SK-N-SH (cell line): ENCODE measurements at regions not wholly inside any gene's neighbourhood (a gene's known extent, or its start where the extent isn't known, plus 50 kb on each side); places are given as distances from the start of the nearest gene placed in this dataset.

Source experiments
- CTCF ChIA-PET: fragments of 300-600, 350-600 bp; formaldehyde crosslinking; extraction: SDS; loops from one replicate; lab custom pipeline; 2021; lab: Yijun Ruan, JAX
- POLR2A ChIA-PET: fragments of 350-600 bp; sonication (Branson Sonifier 250); formaldehyde crosslinking; extraction: SDS; loops from one replicate; lab custom pipeline; 2020; ENCODE audit warnings: antibody characterized with exemption, inconsistent platforms; lab: Yijun Ruan, JAX
- DNase-seq: peaks from one replicate; pipeline ENCODE4 v3.0.0; 2012
- H2AFZ ChIP-seq: fragments of 200-600 bp; sonication (generic); 2 replicates; pipeline ENCODE4 v1.8.1; 2016; ENCODE audit warnings: antibody characterized with exemption, mild to moderate bottlenecking, low read depth
- H3F3A ChIP-seq: fragments of 200-600 bp; sonication (generic); replicated peaks from 2 replicates; pipeline ENCODE3; 2016; ENCODE audit warnings: antibody characterized with exemption, mild to moderate bottlenecking; ENCODE audit not compliant: insufficient read depth
- H3K27ac ChIP-seq, 2 experiments: fragments of 200-500 bp in 1 of 2; fragments of 200-600 bp in 1 of 2; sonication (Bioruptor generic) in 1 of 2; sonication (generic), shearing (Covaris generic) in 1 of 2; 2 replicates each; pipeline versions ENCODE4 v1.5.1 to v1.6.1; 2014 to 2016; ENCODE audit warnings: low read depth in 2 of 2, inconsistent platforms in 1 of 2, low read length in 1 of 2, mild to moderate bottlenecking in 1 of 2, mixed read lengths in 1 of 2
- H3K27me3 ChIP-seq: fragments of 200-600 bp; sonication (generic), shearing (Covaris generic); 2 replicates; pipeline ENCODE4 v1.6.1; 2016; ENCODE audit warnings: mixed run types; ENCODE audit not compliant: insufficient read depth
- H3K36me3 ChIP-seq, 2 experiments: fragments of 200-500 bp in 1 of 2; fragments of 200-600 bp in 1 of 2; sonication (Bioruptor generic) in 1 of 2; sonication (generic) in 1 of 2; replicated peaks in 1 of 2; 2 replicates each; pipeline versions ENCODE3 to v1.5.1; 2014 to 2016; ENCODE audit warnings: low read length in 1 of 2, mild to moderate bottlenecking in 1 of 2; ENCODE audit not compliant: insufficient read depth in 2 of 2, control insufficient read depth in 1 of 2
- H3K4me1 ChIP-seq, 2 experiments: fragments of 200-500 bp in 1 of 2; fragments of 200-600 bp in 1 of 2; sonication (Bioruptor generic) in 1 of 2; sonication (generic), shearing (Covaris generic) in 1 of 2; 2 replicates each; pipeline versions ENCODE4 v1.5.1 to v1.6.1; 2014 to 2016; ENCODE audit warnings: low read depth in 1 of 2, low read length in 1 of 2, mixed run types in 1 of 2; ENCODE audit not compliant: insufficient read depth in 2 of 2, control insufficient read depth in 1 of 2
- H3K4me2 ChIP-seq: fragments of 200-600 bp; sonication (generic), shearing (Covaris generic); 2 replicates; pipeline ENCODE4 v1.6.1; 2017; ENCODE audit warnings: mixed run types
- H3K4me3 ChIP-seq, 2 experiments: fragments of 200-500 bp in 1 of 2; fragments of 200-600 bp in 1 of 2; sonication (Bioruptor generic) in 1 of 2; sonication (generic), shearing (Covaris generic) in 1 of 2; 2 replicates each; pipeline versions ENCODE4 v1.5.1 to v1.8.1; 2014 to 2016; ENCODE audit warnings: low read depth in 2 of 2, inconsistent platforms in 1 of 2, low read length in 1 of 2, mild to moderate bottlenecking in 1 of 2, mixed read lengths in 1 of 2, moderate library complexity in 1 of 2
- H3K79me2 ChIP-seq: fragments of 200-600 bp; sonication (generic); 2 replicates; pipeline ENCODE4 v1.8.1; 2017; ENCODE audit warnings: mild to moderate bottlenecking; ENCODE audit not compliant: insufficient read depth
- H3K9ac ChIP-seq: fragments of 200-600 bp; sonication (generic); 2 replicates; pipeline ENCODE4 v1.6.1; 2017; ENCODE audit warnings: mixed run types
- H3K9me2 ChIP-seq: fragments of 200-600 bp; sonication (generic); 2 replicates; pipeline ENCODE4 v1.6.1; 2017; ENCODE audit warnings: mixed run types
- H3K9me3 ChIP-seq: fragments of 200-600 bp; sonication (generic); 2 replicates; pipeline ENCODE4 v1.6.1; 2017; ENCODE audit warnings: mixed run types, mild to moderate bottlenecking, moderate library complexity
- H4K20me1 ChIP-seq: fragments of 200-600 bp; sonication (generic); 2 replicates; pipeline ENCODE4 v1.6.1; 2017; ENCODE audit warnings: mild to moderate bottlenecking, mixed run types; ENCODE audit not compliant: insufficient read depth
- ELF1 ChIP-seq: IDR thresholded peaks from 2 replicates; pipeline ENCODE4 v1.4.0; 2012
- FOSL2 ChIP-seq: IDR thresholded peaks from 2 replicates; pipeline ENCODE4 v1.4.0; 2012; ENCODE audit warnings: low read depth, mild to moderate bottlenecking, moderate library complexity, borderline replicate concordance
- FOXJ3 ChIP-seq: sonication (generic); formaldehyde crosslinking; IDR thresholded peaks from 2 replicates; pipeline ENCODE4 v1.5.1; 2020; ENCODE audit warnings: mild to moderate bottlenecking, missing genetic modification reagents
- FOXM1 ChIP-seq: IDR thresholded peaks from 2 replicates; pipeline ENCODE4 v1.4.0; 2012; ENCODE audit warnings: low read depth, mild to moderate bottlenecking
- GABPA ChIP-seq: IDR thresholded peaks from 2 replicates; pipeline ENCODE4 v1.4.0; 2012; ENCODE audit warnings: low read depth, mild to moderate bottlenecking
- GATA2 ChIP-seq: sonication (generic); formaldehyde crosslinking; IDR thresholded peaks from 2 replicates; pipeline ENCODE4 v1.5.0; 2020; ENCODE audit warnings: mild to moderate bottlenecking, missing genetic modification reagents
- JUND ChIP-seq: IDR thresholded peaks from 2 replicates; pipeline ENCODE4 v1.4.0; 2012
- MEF2A ChIP-seq: IDR thresholded peaks from 2 replicates; pipeline ENCODE4 v1.4.0; 2012; ENCODE audit warnings: low read depth, borderline replicate concordance
- MXI1 ChIP-seq: IDR thresholded peaks from 2 replicates; pipeline ENCODE4 v1.6.1; 2012; ENCODE audit warnings: mild to moderate bottlenecking, low read depth, low read length, improper control_type of control experiment
- NRF1 ChIP-seq: IDR thresholded peaks from 2 replicates; pipeline ENCODE4 v1.6.1; 2012; ENCODE audit warnings: low read depth, mild to moderate bottlenecking, low read length
- POLR2AphosphoS5 ChIP-seq: IDR thresholded peaks from 2 replicates; pipeline ENCODE4 v1.6.1; 2012; ENCODE audit warnings: low read depth, low read length
- RFX5 ChIP-seq: IDR thresholded peaks from 2 replicates; pipeline ENCODE4 v1.6.1; 2012; ENCODE audit warnings: mild to moderate bottlenecking, improper control_type of control experiment, low read length
- RXRA ChIP-seq: IDR thresholded peaks from 2 replicates; pipeline ENCODE4 v1.4.0; 2012; ENCODE audit warnings: low read depth, mild to moderate bottlenecking, borderline replicate concordance
- SMC3 ChIP-seq: IDR thresholded peaks from 2 replicates; pipeline ENCODE4 v1.6.1; 2012; ENCODE audit warnings: low read depth, low read length, improper control_type of control experiment
- TCF12 ChIP-seq: IDR thresholded peaks from 2 replicates; pipeline ENCODE4 v1.4.0; 2012
- YY1 ChIP-seq: IDR thresholded peaks from 2 replicates; pipeline ENCODE4 v1.4.0; 2012; ENCODE audit warnings: low read depth, mild to moderate bottlenecking
- WGBS: methylation state at CpG from one replicate; pipeline ENCODE4 v1.1.6; 2017; ENCODE audit warnings: low lambda C conversion rate; 5-methylcytosine and 5-hydroxymethylcytosine counted together
- TF ChIP-seq, protein P1 (sequence below): fragments of 150-350 bp; IDR thresholded peaks from 2 replicates; pipeline ENCODE4 v1.6.1; 2017; ENCODE audit warnings: antibody characterized with exemption, low read length, low read depth, borderline replicate concordance
- TF ChIP-seq, protein P2 (sequence below): fragments of 150-350 bp; IDR thresholded peaks from 2 replicates; pipeline ENCODE4 v1.6.1; 2016; ENCODE audit warnings: mild to moderate bottlenecking, low read depth, low read length
- TF ChIP-seq, protein P3 (sequence below): fragments of 200-600 bp; sonication (generic); IDR thresholded peaks from 2 replicates; pipeline ENCODE4 v1.6.1; 2017; ENCODE audit warnings: antibody characterized with exemption, mild to moderate bottlenecking, moderate library complexity
- TF ChIP-seq, protein P4 (sequence below): IDR thresholded peaks from 2 replicates; pipeline ENCODE4 v1.4.0; 2012; ENCODE audit warnings: low read depth, borderline replicate concordance
- TF ChIP-seq, protein P5 (sequence below): IDR thresholded peaks from 2 replicates; pipeline ENCODE4; 2012
- TF ChIP-seq, protein P6 (sequence below): IDR thresholded peaks from 2 replicates; pipeline ENCODE4 v1.4.0; 2012; ENCODE audit warnings: low read depth

DNA sequence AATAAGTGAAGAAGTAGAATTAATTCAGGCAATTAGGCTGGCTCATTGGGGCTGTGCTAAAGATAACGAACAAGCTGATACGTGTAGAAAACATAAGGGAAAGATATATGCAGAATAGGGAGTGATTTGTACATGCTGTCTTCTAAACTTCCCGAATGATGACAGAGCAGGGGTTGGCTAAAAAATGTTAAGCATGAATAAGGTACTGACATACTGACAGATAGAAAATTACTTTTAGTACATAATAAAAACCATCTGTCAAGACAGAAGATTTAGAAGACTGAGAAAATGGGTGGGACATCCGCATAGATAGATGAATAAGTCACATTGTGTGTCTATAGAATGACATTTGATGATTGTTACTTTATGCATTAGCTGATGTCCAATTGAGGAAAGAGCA, 158.8 kb upstream of the ZNF804B start (continued):
- TF ChIP-seq GABPA: no peak
- TF ChIP-seq ELF1: no peak

DNA sequence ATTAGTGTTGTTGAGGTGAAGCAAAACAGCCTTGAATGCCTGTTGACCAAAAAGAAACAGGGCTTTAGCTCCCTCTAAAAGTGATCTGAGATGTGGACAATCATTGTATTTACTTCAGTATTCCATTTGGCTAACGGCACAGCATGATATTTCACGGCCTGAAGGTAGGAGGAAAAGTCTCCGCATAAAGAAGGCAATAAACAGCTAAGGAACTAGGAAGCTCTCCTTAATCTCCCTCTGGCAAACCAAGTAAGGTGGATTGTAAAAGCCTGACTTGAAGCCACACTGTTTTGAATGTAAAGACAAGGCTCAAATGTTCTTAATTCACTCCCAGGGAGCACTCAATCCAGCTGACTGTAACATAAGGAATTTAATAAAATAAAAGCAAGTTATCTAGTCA, 160.0 kb upstream of the ZNF804B start:
- ChIA-PET CTCF (interaction anchor here (1.0 to 1.4 kb wide), 2 partner anchors 8 to 17 kb away, joined by 3 read pairs; no protein-coding TSS in a partner anchor), POLR2A (no interaction called here)
- no peak overlapping the region for H2AFZ ChIP-seq
- H3K9me3 ChIP-seq: no peaks in the 10 kb centered on the region
- no peaks in the 10 kb centered on the region for H3K36me3 ChIP-seq
- H3K27ac ChIP-seq: no peak overlapping the region
- TF ChIP-seq RXRA: no peak
- TF ChIP-seq GATA2 (CRISPR knock-in tag): no peak
- no peak for TF ChIP-seq POLR2AphosphoS5
- no peak for TF ChIP-seq FOXM1
- TF ChIP-seq, protein P1, sequence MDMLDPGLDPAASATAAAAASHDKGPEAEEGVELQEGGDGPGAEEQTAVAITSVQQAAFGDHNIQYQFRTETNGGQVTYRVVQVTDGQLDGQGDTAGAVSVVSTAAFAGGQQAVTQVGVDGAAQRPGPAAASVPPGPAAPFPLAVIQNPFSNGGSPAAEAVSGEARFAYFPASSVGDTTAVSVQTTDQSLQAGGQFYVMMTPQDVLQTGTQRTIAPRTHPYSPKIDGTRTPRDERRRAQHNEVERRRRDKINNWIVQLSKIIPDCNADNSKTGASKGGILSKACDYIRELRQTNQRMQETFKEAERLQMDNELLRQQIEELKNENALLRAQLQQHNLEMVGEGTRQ: no peak
- no peak for TF ChIP-seq GABPA
- TF ChIP-seq TCF12: no peak
- no peak for TF ChIP-seq ELF1
- TF ChIP-seq FOSL2: no peak
- no peak for TF ChIP-seq FOXJ3 (CRISPR knock-in tag)
- no peak for TF ChIP-seq MEF2A
- TF ChIP-seq YY1: no peak
- TF ChIP-seq, protein P2, sequence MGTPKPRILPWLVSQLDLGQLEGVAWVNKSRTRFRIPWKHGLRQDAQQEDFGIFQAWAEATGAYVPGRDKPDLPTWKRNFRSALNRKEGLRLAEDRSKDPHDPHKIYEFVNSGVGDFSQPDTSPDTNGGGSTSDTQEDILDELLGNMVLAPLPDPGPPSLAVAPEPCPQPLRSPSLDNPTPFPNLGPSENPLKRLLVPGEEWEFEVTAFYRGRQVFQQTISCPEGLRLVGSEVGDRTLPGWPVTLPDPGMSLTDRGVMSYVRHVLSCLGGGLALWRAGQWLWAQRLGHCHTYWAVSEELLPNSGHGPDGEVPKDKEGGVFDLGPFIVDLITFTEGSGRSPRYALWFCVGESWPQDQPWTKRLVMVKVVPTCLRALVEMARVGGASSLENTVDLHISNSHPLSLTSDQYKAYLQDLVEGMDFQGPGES: no peak
- TF ChIP-seq RFX5: no peak
- no peaks in the 10 kb centered on the region for H4K20me1 ChIP-seq
- H3K79me2 ChIP-seq: no peaks in the 10 kb centered on the region
- DNase-seq: no peak
- H3K4me2 ChIP-seq: no peak overlapping the region
- no peak overlapping the region for H3K9ac ChIP-seq
- no peaks in the 10 kb centered on the region for H3K27me3 ChIP-seq
- H3K9me2 ChIP-seq: no peaks in the 10 kb centered on the region
- H3K4me1 ChIP-seq: no peaks in the 10 kb centered on the region
- H3F3A ChIP-seq: no peaks in the 10 kb centered on the region
- no peak overlapping the region for H3K4me3 ChIP-seq
- 40% methylated on average over 3 of the region's 3 CpGs for WGBS

DNA sequence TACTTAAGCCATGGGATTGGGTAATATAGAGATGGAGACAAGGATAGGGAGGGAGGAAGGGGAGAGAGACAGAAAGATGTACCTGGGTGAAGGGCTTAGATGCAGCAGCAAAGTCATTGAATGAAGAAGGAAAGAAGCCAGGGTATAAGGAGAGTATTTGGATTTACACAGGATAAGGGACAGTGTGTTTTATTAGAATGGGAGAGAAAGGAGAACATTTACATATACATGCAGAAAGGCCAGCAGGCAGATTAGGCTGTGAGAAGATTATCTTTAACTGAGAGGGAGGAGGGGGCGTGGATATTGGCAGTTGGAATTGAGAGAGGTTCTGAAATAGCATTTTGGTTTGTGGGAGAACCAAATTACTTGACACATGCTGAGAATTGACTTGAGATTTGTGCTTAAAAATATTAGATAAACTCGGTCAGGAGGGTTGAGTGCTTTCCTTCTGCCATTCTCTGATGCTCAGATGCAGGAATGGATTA, 161.5 kb upstream of the ZNF804B start:
- H3K27ac ChIP-seq: no peak overlapping the region
- no peaks in the 10 kb centered on the region for H3K9me3 ChIP-seq
- H3K4me2 ChIP-seq: no peak overlapping the region
- H3K9me2 ChIP-seq: no peaks in the 10 kb centered on the region
- H3K4me1 ChIP-seq: no peaks in the 10 kb centered on the region
- H4K20me1 ChIP-seq: no peaks in the 10 kb centered on the region
- ChIA-PET POLR2A (no interaction called here), CTCF (no interaction called here)
- no peaks in the 10 kb centered on the region for H3F3A ChIP-seq
- no peaks in the 10 kb centered on the region for H3K27me3 ChIP-seq
- H3K79me2 ChIP-seq: no peaks in the 10 kb centered on the region
- no peak overlapping the region for H3K4me3 ChIP-seq
- DNase-seq: no peak
- no peak overlapping the region for H2AFZ ChIP-seq
- H3K9ac ChIP-seq: no peak overlapping the region
- WGBS: 12% methylated on average over 2 of the region's 2 CpGs
- H3K36me3 ChIP-seq: no peaks in the 10 kb centered on the region
- no peak for TF ChIP-seq JUND
- TF ChIP-seq FOSL2: no peak
- TF ChIP-seq, protein P3, sequence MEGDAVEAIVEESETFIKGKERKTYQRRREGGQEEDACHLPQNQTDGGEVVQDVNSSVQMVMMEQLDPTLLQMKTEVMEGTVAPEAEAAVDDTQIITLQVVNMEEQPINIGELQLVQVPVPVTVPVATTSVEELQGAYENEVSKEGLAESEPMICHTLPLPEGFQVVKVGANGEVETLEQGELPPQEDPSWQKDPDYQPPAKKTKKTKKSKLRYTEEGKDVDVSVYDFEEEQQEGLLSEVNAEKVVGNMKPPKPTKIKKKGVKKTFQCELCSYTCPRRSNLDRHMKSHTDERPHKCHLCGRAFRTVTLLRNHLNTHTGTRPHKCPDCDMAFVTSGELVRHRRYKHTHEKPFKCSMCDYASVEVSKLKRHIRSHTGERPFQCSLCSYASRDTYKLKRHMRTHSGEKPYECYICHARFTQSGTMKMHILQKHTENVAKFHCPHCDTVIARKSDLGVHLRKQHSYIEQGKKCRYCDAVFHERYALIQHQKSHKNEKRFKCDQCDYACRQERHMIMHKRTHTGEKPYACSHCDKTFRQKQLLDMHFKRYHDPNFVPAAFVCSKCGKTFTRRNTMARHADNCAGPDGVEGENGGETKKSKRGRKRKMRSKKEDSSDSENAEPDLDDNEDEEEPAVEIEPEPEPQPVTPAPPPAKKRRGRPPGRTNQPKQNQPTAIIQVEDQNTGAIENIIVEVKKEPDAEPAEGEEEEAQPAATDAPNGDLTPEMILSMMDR: no peak
- no peak for TF ChIP-seq FOXJ3 (CRISPR knock-in tag)
- no peak for TF ChIP-seq FOXM1
- TF ChIP-seq GABPA: no peak
- TF ChIP-seq, protein P4, sequence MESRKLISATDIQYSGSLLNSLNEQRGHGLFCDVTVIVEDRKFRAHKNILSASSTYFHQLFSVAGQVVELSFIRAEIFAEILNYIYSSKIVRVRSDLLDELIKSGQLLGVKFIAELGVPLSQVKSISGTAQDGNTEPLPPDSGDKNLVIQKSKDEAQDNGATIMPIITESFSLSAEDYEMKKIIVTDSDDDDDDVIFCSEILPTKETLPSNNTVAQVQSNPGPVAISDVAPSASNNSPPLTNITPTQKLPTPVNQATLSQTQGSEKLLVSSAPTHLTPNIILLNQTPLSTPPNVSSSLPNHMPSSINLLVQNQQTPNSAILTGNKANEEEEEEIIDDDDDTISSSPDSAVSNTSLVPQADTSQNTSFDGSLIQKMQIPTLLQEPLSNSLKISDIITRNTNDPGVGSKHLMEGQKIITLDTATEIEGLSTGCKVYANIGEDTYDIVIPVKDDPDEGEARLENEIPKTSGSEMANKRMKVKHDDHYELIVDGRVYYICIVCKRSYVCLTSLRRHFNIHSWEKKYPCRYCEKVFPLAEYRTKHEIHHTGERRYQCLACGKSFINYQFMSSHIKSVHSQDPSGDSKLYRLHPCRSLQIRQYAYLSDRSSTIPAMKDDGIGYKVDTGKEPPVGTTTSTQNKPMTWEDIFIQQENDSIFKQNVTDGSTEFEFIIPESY: no peak
- no peak for TF ChIP-seq SMC3
- no peak for TF ChIP-seq NRF1
- TF ChIP-seq, protein P5, sequence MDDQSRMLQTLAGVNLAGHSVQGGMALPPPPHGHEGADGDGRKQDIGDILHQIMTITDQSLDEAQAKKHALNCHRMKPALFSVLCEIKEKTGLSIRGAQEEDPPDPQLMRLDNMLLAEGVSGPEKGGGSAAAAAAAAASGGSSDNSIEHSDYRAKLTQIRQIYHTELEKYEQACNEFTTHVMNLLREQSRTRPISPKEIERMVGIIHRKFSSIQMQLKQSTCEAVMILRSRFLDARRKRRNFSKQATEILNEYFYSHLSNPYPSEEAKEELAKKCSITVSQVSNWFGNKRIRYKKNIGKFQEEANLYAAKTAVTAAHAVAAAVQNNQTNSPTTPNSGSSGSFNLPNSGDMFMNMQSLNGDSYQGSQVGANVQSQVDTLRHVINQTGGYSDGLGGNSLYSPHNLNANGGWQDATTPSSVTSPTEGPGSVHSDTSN: no peak
- TF ChIP-seq YY1: no peak
- TF ChIP-seq, protein P6, sequence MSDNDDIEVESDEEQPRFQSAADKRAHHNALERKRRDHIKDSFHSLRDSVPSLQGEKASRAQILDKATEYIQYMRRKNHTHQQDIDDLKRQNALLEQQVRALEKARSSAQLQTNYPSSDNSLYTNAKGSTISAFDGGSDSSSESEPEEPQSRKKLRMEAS: no peak
- TF ChIP-seq MXI1: no peak
